ENCODE measurements at regions not wholly inside any gene's neighbourhood (a gene's known extent, or its start where the extent isn't known, plus 50 kb on each side); places are given as distances from the start of the nearest gene placed in this dataset.
"Not testable (repeated sequence)": the region's sequence is repeated elsewhere in the genome, so short reads cannot be mapped to it uniquely, and the experiment has no call there.

- DNase-seq: no peak
These were observed 417.6 kb downstream of the SUCLG1 start for GRCh38 chr2:84041506-84041905.

GRCh38 chr2:84040281-84040680 is 418.8 kb downstream of the SUCLG1 start:
- no peak for DNase-seq

GRCh38 chr2:84038866-84039265 is 420.2 kb downstream of the SUCLG1 start:
- no peak for DNase-seq

- no peak for DNase-seq
These were observed 425.6 kb downstream of the SUCLG1 start for GRCh38 chr2:84033347-84033974.

- no peak for DNase-seq
These were observed 427.6 kb downstream of the SUCLG1 start for GRCh38 chr2:84031312-84032050.

- no peak for DNase-seq
These were observed 429.0 kb downstream of the SUCLG1 start for GRCh38 chr2:84029903-84030575.

- DNase-seq: no peak
These were observed 432.3 kb downstream of the SUCLG1 start for GRCh38 chr2:84026818-84027217.

- DNase-seq: no peak
These were observed 436.2 kb downstream of the SUCLG1 start for GRCh38 chr2:84022810-84023431.

- DNase-seq: no peak
These were observed 442.1 kb downstream of the SUCLG1 start for GRCh38 chr2:84017010-84017409.

- DNase-seq: no peak
These were observed 442.9 kb downstream of the SUCLG1 start for GRCh38 chr2:84016183-84016582.

GRCh38 chr2:83997889-83998288 is 461.2 kb downstream of the SUCLG1 start:
- DNase-seq: no peak

GRCh38 chr2:83994633-83995179 is 464.4 kb downstream of the SUCLG1 start:
- DNase-seq: no peak

- DNase-seq: no peak
These were observed 465.0 kb downstream of the SUCLG1 start for GRCh38 chr2:83993873-83994632.

- no peak for DNase-seq
These were observed 467.1 kb downstream of the SUCLG1 start for GRCh38 chr2:83991992-83992391.

GRCh38 chr2:83990636-83991035 is 468.4 kb downstream of the SUCLG1 start:
- DNase-seq: no peak

GRCh38 chr2:83976628-83977027 is 482.5 kb downstream of the SUCLG1 start:
- not testable (repeated sequence) for DNase-seq

- no peak for DNase-seq
These were observed 487.0 kb downstream of the SUCLG1 start for GRCh38 chr2:83972128-83972527.

GRCh38 chr2:83971547-83971946 is 487.5 kb downstream of the SUCLG1 start:
- no peak for DNase-seq

GRCh38 chr2:83970217-83970929 is 488.7 kb downstream of the SUCLG1 start:
- DNase-seq: no peak

- no peak for DNase-seq
These were observed 490.0 kb downstream of the SUCLG1 start for GRCh38 chr2:83969085-83969484.

GRCh38 chr2:83967854-83968253 is 491.2 kb downstream of the SUCLG1 start:
- no peak for DNase-seq

All from right kidney (tissue), 1 donor.